Lower lobe of right lung (tissue), 2 donors: ENCODE measurements at regions not wholly inside any gene's neighbourhood (a gene's known extent, or its start where the extent isn't known, plus 50 kb on each side); places are given as distances from the start of the nearest gene placed in this dataset.

Source experiments
- ATAC-seq, 2 donors: fragments of 200-7000 bp; cut with Tn5 transposase; one replicate each; pipeline ENCODE4 v1.9.1; 2020 to 2022; ENCODE audit warnings: mild to moderate bottlenecking in 2 of 2, moderate library complexity in 2 of 2
- DNase-seq: peaks from one replicate; pipeline ENCODE4 v3.0.0-alpha.2; 2020
- H3K27ac ChIP-seq: fragments of 200-600 bp; one replicate; pipeline ENCODE4 v1.8.0; 2022
- H3K27me3 ChIP-seq: fragments of 200-600 bp; one replicate; pipeline ENCODE4 v1.8.0; 2022; ENCODE audit warnings: low read depth
- H3K36me3 ChIP-seq: fragments of 200-600 bp; one replicate; pipeline ENCODE4 v1.8.0; 2022; ENCODE audit warnings: mild to moderate bottlenecking
- H3K4me1 ChIP-seq: fragments of 200-600 bp; one replicate; pipeline ENCODE4 v1.8.0; 2022
- H3K4me3 ChIP-seq: fragments of 200-600 bp; one replicate; pipeline ENCODE4 v1.8.0; 2022; ENCODE audit warnings: mild to moderate bottlenecking
- H3K9me3 ChIP-seq: fragments of 200-600 bp; one replicate; pipeline ENCODE4 v1.8.0; 2022
- intact Hi-C: fragments of 100-400 bp; cut with DNase I; formaldehyde crosslinking; loops from one replicate; pipeline ENCODE4 v1.11.0; 2022
- TF ChIP-seq, protein P1 (sequence below): fragments of 200-600 bp; IDR thresholded peaks from one replicate; pipeline ENCODE4 v1.8.0; 2022; ENCODE audit warnings: antibody characterized with exemption, mild to moderate bottlenecking
- donor health status: DM: no; HTN: yes; CAD: no; lungs with severe emphysema.

DNA sequence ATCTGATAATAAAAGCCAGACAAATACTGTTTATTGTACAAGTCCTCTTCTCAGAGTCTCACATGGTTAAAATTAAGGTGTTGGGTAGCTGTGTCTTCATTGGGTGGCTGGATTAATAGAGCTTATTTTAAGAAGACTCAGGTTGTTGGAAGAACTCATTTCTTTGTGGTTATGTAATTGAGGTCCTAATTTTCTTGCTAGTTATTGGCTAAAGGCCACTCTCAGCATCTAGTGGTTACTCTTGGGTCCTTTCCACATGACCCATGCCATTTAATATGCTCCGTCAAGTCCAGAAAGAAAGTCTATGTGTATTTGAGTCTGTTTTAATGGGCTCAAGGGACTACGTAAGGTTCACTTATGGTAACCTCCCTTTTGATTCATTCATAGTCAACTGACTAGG, 1668.6 kb upstream of the AGA start:
- intact Hi-C loops = no loop called here
- H3K36me3 ChIP-seq = no peaks in the 10 kb centered on the region
- no peak for DNase-seq
- no peak overlapping the region for H3K27ac ChIP-seq
- H3K4me1 ChIP-seq = no peaks in the 10 kb centered on the region
- TF ChIP-seq, protein P1, sequence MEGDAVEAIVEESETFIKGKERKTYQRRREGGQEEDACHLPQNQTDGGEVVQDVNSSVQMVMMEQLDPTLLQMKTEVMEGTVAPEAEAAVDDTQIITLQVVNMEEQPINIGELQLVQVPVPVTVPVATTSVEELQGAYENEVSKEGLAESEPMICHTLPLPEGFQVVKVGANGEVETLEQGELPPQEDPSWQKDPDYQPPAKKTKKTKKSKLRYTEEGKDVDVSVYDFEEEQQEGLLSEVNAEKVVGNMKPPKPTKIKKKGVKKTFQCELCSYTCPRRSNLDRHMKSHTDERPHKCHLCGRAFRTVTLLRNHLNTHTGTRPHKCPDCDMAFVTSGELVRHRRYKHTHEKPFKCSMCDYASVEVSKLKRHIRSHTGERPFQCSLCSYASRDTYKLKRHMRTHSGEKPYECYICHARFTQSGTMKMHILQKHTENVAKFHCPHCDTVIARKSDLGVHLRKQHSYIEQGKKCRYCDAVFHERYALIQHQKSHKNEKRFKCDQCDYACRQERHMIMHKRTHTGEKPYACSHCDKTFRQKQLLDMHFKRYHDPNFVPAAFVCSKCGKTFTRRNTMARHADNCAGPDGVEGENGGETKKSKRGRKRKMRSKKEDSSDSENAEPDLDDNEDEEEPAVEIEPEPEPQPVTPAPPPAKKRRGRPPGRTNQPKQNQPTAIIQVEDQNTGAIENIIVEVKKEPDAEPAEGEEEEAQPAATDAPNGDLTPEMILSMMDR = no peak
- H3K27me3 ChIP-seq = no peaks in the 10 kb centered on the region
- H3K4me3 ChIP-seq = no peak overlapping the region
- H3K9me3 ChIP-seq = no peaks in the 10 kb centered on the region
- ATAC-seq = no peak

DNA sequence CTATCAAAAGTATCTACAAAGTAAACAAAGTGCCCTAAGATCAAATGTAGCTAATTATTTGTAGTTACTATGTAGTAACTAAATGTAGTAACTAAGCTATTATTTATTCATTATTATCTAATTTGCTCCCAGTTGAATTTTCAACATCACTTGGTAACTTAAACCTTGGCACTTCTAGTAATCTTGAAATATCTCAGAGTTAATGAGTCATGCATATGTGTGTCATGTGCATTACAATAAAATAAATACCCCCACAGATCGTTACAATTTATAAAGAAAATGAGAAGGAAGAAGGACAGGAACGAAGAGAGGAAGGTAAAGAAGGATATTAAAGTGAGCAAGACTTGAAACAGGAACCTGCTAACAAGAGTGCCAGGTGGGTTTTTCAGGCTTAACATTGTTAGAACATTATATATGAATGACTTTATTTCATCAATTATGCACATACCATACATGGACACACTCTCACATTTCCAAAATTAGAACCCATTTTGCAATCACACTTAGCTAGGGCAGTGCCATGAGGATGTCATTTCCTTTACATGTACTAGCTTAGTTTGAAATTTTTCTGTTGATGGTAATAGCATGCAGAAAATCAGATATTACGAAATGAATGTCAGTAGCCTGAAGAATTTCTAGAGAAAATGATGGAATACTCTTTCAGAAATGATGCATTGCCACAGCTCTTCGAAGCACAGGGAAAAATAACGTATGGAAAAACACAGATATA, 1670.4 kb upstream of the AGA start:
- Histone ChIP-seq H3K9me3 (no peaks in the 10 kb centered on the region), H3K4me1 (no peaks in the 10 kb centered on the region), H3K27me3 (no peaks in the 10 kb centered on the region), H3K4me3 (no peak overlapping the region), H3K36me3 (no peaks in the 10 kb centered on the region), H3K27ac (no peak overlapping the region)
- DNase-seq = no peak
- intact Hi-C loops = no loop called here
- ATAC-seq = no peak
- TF ChIP-seq, protein P1 = no peak

DNA sequence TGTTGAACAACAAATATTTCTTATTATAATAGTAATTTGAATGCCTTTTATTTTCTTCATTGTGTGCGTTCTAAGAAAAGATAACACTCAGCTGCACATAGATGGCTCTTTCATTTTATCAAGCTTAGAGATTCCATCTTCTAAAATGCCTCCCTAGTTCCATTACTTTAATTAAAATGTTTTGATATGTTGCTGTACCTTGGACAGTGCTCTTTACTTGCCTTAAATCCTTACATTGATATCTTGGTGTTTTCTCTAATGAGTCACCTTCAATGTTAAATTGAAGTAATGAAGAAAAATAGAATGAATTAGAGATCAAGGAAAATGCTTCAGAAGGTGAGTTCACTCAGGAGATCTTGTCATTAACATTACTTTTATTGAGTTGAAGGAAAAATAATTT, 1672.4 kb upstream of the AGA start:
- Histone ChIP-seq H3K27ac (no peak overlapping the region), H3K27me3 (no peaks in the 10 kb centered on the region), H3K4me3 (no peak overlapping the region), H3K4me1 (no peaks in the 10 kb centered on the region), H3K36me3 (no peaks in the 10 kb centered on the region), H3K9me3 (no peaks in the 10 kb centered on the region)
- intact Hi-C loops = no loop called here
- TF ChIP-seq, protein P1 = no peak
- DNase-seq (no peak), ATAC-seq (no peak)

DNA sequence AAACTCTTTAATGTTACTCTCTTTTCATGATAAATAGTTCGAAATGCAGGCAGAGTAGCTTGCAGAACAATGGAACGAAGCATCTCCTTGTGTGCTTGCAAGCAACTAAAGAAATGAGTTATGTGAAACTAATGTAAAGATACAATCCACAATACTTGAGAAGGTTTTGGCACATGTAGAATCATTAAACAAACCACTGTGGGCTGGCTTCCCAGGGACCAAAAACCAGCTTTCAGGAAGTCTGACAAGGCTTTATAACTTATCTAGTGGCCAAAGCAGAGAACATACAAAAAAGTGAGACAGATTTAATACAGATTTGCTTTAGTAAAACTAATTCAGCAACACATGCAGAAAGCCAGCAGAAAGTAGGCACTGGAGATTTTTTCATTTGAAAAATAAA, 1673.8 kb upstream of the AGA start:
- DNase-seq = no peak
- Histone ChIP-seq H3K27me3 (no peaks in the 10 kb centered on the region), H3K9me3 (no peaks in the 10 kb centered on the region), H3K4me1 (no peaks in the 10 kb centered on the region), H3K36me3 (no peaks in the 10 kb centered on the region), H3K27ac (no peak overlapping the region), H3K4me3 (no peak overlapping the region)
- intact Hi-C loops = no loop called here
- TF ChIP-seq, protein P1 = no peak
- ATAC-seq = no peak

DNA sequence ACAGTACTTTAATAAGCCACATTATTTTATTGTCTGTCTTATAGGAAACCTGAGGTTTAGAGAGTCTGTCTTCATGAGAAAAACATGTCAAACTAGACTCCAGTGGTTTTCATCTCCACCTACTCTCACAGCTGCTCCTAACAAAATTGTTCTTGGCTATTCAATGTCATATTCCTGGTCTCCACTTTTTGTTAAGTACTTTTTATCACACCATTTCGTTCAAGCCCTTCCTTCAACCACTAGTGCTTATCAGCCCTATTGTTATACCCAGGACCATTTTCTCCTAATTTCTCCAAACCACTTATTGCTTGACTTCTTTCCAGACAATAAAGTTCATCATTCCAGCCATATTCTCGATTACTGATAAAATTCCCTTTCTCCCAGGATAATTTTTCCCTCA, 1674.3 kb upstream of the AGA start:
- DNase-seq (no peak), ATAC-seq (no peak)

More for the DNA sequence above, 1674.3 kb upstream of the AGA start:
- Histone ChIP-seq H3K4me3 (no peak overlapping the region), H3K36me3 (no peaks in the 10 kb centered on the region), H3K27me3 (no peaks in the 10 kb centered on the region), H3K4me1 (no peaks in the 10 kb centered on the region), H3K27ac (no peak overlapping the region), H3K9me3 (no peaks in the 10 kb centered on the region)
- TF ChIP-seq, protein P1 = no peak
- intact Hi-C loops = no loop called here
